Left lung (tissue), 4 donors: ENCODE measurements at regions not wholly inside any gene's neighbourhood (a gene's known extent, or its start where the extent isn't known, plus 50 kb on each side); places are given as distances from the start of the nearest gene placed in this dataset.
"Not testable (repeated sequence)": the region's sequence is repeated elsewhere in the genome, so short reads cannot be mapped to it uniquely, and the experiment has no call there.

Source experiments
- ATAC-seq: fragments of 200-7000 bp; cut with Tn5 transposase; one replicate; pipeline ENCODE4 v1.9.1; 2020; ENCODE audit warnings: moderate library complexity
- DNase-seq, 4 donors: peaks; one replicate each; pipeline ENCODE4 v3.0.0-alpha.2; 2013 to 2020
- H3K27ac ChIP-seq, 2 donors: fragments of 200-600 bp; sonication (generic) in 1 of 2; one replicate each; pipeline versions ENCODE4 v1.5.0 to v1.8.0; 2020 to 2021
- H3K27me3 ChIP-seq, 2 donors: fragments of 200-600 bp; sonication (generic) in 1 of 2; one replicate each; pipeline versions ENCODE4 v1.5.0 to v1.8.0; 2020 to 2021
- H3K36me3 ChIP-seq, 2 donors: fragments of 200-600 bp; sonication (generic) in 1 of 2; one replicate each; pipeline versions ENCODE4 v1.5.0 to v1.8.0; 2020 to 2021
- H3K4me1 ChIP-seq, 2 donors: fragments of 200-600 bp; one replicate each; pipeline ENCODE4 v1.8.0; 2021
- H3K4me3 ChIP-seq, 2 donors: fragments of 200-600 bp; sonication (generic) in 1 of 2; one replicate each; pipeline versions ENCODE4 v1.5.0 to v1.8.0; 2020 to 2021; ENCODE audit warnings: mild to moderate bottlenecking in 1 of 2
- H3K9me3 ChIP-seq, 2 donors: fragments of 200-600 bp; sonication (generic) in 1 of 2; one replicate each; pipeline versions ENCODE4 v1.5.0 to v1.8.0; 2020 to 2021
- intact Hi-C, 2 donors: fragments of 100-400 bp; cut with DNase I; formaldehyde crosslinking; loops; one replicate each; pipeline versions ENCODE4 v1.11.2 to v1.14.2; 2022
- TF ChIP-seq, protein P1 (sequence below), 2 donors: fragments of 200-600 bp; sonication (generic) in 1 of 2; IDR thresholded peaks; one replicate each; pipeline versions ENCODE4 v1.5.0 to v1.8.0; 2021; ENCODE audit warnings: antibody characterized with exemption in 2 of 2
- donor health status: DM: no; HTN: yes; CAD: no.
- donor health status: DM: no; HTN: no; CAD: no.

DNA sequence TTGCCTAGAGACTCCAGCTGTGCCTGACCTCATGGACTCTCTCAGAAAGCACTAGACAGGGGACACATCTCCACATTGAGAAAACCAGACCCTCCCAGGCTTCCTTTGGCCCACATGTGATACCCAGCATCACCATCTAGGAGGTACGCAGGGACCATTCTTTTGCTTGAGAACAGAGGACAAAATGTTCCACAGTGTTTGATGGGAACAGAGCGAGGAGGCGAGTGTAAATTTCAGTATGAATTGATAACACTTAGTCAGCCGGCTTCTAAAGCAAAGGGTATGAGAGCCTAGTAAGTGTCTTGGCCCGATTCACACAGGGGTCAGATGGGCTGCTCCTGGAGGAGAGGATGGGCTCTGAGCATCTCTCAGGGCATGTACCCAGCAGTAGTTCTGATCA, 1052.4 kb downstream of the BCL11B start:
- DNase-seq (no peak), ATAC-seq (no peak)
- no peaks in the 10 kb centered on the region for H3K9me3 ChIP-seq
- no peaks in the 10 kb centered on the region for H3K4me1 ChIP-seq
- H3K4me3 ChIP-seq: no peak overlapping the region
- H3K27me3 ChIP-seq: peaks cover 0 to 3% of the 10 kb centered on the region in 2 donors
- intact Hi-C loops: no loop called here
- TF ChIP-seq, protein P1, sequence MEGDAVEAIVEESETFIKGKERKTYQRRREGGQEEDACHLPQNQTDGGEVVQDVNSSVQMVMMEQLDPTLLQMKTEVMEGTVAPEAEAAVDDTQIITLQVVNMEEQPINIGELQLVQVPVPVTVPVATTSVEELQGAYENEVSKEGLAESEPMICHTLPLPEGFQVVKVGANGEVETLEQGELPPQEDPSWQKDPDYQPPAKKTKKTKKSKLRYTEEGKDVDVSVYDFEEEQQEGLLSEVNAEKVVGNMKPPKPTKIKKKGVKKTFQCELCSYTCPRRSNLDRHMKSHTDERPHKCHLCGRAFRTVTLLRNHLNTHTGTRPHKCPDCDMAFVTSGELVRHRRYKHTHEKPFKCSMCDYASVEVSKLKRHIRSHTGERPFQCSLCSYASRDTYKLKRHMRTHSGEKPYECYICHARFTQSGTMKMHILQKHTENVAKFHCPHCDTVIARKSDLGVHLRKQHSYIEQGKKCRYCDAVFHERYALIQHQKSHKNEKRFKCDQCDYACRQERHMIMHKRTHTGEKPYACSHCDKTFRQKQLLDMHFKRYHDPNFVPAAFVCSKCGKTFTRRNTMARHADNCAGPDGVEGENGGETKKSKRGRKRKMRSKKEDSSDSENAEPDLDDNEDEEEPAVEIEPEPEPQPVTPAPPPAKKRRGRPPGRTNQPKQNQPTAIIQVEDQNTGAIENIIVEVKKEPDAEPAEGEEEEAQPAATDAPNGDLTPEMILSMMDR (IDR thresholded peaks at IDR 0.05): no peak
- no peaks in the 10 kb centered on the region for H3K36me3 ChIP-seq
- no peak overlapping the region for H3K27ac ChIP-seq

DNA sequence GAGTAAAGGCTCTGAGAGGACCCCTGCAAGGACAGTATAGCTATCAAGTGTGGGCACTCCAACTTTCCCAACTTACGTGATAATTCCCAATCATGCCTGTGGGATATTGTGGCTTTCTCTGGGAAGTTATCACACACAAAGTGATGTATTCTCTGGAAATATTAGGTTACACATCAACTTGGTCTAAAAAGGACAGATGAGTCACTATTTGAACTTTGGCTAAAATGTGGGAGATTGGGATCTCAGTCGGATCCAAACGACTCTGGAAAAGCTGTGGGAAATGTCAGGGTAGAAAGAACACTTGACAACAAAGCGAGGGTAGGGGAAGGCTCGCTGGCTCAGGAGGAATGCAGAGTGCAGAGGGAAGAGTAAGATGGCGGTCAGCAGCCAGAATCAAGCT, 1048.9 kb downstream of the BCL11B start:
- Histone ChIP-seq H3K27ac (no peak overlapping the region), H3K9me3 (no peaks in the 10 kb centered on the region), H3K4me3 (no peak overlapping the region), H3K36me3 (no peaks in the 10 kb centered on the region), H3K4me1 (no peaks in the 10 kb centered on the region), H3K27me3 (peaks cover 0 to 2% of the 10 kb centered on the region in 2 donors)
- ATAC-seq (no peak), DNase-seq (no peak)
- TF ChIP-seq, protein P1 (IDR thresholded peaks at IDR 0.05): no peak
- intact Hi-C loops: no loop called here

DNA sequence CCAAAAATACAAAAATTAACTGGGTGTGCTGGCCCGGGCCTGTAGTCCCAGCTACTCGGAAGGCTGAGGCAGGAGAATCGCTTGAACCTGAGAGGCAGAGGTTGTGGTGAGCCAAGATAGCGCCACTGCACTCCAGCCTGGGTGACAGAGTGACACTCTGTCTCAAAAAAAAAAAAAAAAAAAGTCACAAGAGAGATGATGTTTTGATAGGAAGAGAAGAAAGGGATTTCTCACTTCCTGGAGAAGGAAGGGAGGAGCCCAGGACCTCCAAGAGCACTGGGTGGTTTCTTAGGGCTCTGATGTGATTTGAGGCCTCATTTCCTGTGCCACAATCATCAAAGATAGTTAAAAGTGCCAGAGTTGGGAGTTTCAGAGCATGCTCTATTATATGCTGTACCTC, 1048.3 kb downstream of the BCL11B start:
- DNase-seq, H3K9me3 ChIP-seq, H3K27ac ChIP-seq, H3K4me1 ChIP-seq, ATAC-seq, intact Hi-C loops, H3K4me3 ChIP-seq, H3K27me3 ChIP-seq, H3K36me3 ChIP-seq: not testable (repeated sequence)

DNA sequence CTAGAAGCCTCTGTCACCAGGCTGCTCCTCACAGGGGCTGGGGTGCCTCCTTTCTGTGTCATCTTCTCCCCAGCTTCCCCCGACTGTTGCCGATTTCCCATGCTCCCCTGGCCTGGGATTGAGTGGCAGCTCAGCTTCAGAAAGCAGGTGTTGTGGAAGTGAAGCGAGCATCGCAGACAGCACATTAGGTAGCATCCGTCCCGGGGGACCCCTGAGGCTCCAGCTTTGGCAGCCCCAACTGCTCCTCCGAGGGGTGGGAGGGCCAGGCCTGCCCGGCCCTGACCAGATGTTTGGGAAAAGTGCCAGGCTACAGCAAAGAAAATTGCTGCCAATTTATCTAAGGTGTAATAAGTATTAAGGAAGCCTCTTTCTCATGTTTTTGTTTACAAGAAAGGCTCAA, 1045.6 kb downstream of the BCL11B start:
- no peaks in the 10 kb centered on the region for H3K4me1 ChIP-seq
- intact Hi-C loops: no loop called here
- H3K27ac ChIP-seq: no peak overlapping the region
- H3K36me3 ChIP-seq: no peaks in the 10 kb centered on the region
- DNase-seq (peak in 1 of 4 donors; percentile 72), ATAC-seq (no peak)
- H3K27me3 ChIP-seq: no peaks in the 10 kb centered on the region
- H3K9me3 ChIP-seq: no peaks in the 10 kb centered on the region
- H3K4me3 ChIP-seq: no peak overlapping the region
- TF ChIP-seq, protein P1 (IDR thresholded peaks at IDR 0.05): no peak

DNA sequence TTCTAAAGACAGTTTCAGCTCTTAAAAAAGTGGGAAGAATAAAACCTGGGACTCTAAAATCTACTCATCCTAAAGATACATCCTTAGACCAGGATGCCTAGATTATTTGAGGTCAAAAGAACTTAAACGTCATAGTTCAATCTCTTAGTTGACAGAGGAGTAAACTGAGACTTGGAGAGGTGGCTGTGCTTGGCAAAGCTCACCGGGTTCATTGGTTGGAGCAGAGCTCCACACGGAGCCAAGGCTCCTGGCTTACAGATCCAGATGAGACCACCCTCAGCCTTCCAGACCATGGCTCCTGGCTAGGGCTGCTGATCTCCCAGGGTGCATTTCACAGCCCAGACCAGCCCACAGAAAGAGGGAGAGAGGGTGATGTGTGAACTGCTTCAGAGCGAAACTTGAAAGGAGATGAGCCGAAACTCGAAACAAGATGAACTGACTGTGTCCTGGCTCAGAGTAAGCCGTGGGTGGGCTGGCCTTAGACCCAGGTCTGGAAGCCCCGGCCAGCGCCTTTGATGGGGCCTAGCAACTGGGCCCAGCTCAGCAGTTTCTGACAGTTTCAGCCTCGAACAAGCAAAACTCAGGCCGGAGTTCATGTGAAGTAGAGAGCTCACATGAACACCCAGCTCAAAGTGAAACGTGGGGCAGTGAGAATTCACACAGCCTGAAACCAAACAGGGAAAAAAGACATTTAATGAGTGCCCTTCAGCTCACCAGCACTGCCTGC, 1044.8 kb downstream of the BCL11B start:
- ATAC-seq: no peak

More for the DNA sequence above, 1044.8 kb downstream of the BCL11B start:
- no peak overlapping the region for H3K27ac ChIP-seq
- intact Hi-C loops: no loop called here
- no peak overlapping the region for H3K4me3 ChIP-seq
- no peaks in the 10 kb centered on the region for H3K9me3 ChIP-seq
- H3K4me1 ChIP-seq: no peaks in the 10 kb centered on the region
- no peaks in the 10 kb centered on the region for H3K36me3 ChIP-seq
- DNase-seq: peak in 2 of 4 donors; percentile 7 to 26
- H3K27me3 ChIP-seq: no peaks in the 10 kb centered on the region
- TF ChIP-seq, protein P1 (IDR thresholded peaks at IDR 0.05): no peak
